K562 (cell line): ENCODE measurements at regions not wholly inside any gene's neighbourhood (a gene's known extent, or its start where the extent isn't known, plus 50 kb on each side); places are given as distances from the start of the nearest gene placed in this dataset.

ENCODE experiments used
- ATAC-seq: fragments of 200-7000 bp; cut with Tn5 transposase; 3 replicates; pipeline ENCODE4 v1.9.1; 2020; ENCODE audit warnings: moderate library complexity
- BruUV-seq: library from RNA; stranded (reverse); fragments of 400-500 nt; replicated peaks from 2 replicates; lab custom pipeline; 2021; lab: Mats Ljungman, UMichigan
- CTCF ChIA-PET: fragments of 300-600 bp; formaldehyde crosslinking; extraction: SDS; loops from one replicate; lab custom pipeline; 2021; ENCODE audit warnings: low intra/inter-chr PET ratio; lab: Yijun Ruan, JAX
- POLR2A ChIA-PET: fragments of 300-600, 350-650 bp; sonication (Branson Sonifier 250); formaldehyde crosslinking; extraction: SDS; loops from one replicate; lab custom pipeline; 2021; ENCODE audit warnings: antibody characterized with exemption, inconsistent platforms; lab: Yijun Ruan, JAX
- DNase-seq, 4 experiments: peaks; one replicate each; pipeline versions ENCODE4 v3.0.0 to v3.0.0-alpha.2; 2011 to 2018; ENCODE audit warnings: low spot score in 3 of 4, mixed read lengths in 3 of 4; ENCODE audit errors: extremely low read depth in 1 of 4
- FAIRE-seq: peaks from 2 replicates; lab custom pipeline; 2011; peaks lifted over from hg19 to GRCh38; lab: Jason Lieb, UNC
- H2AFZ ChIP-seq: 2 replicates; pipeline ENCODE4 v1.6.0; 2011; ENCODE audit warnings: low read depth, low read length, control low read depth, inconsistent platforms
- H3K27ac ChIP-seq: fragments of 200-600 bp; 3 replicates; pipeline ENCODE4 v1.8.0; 2011; ENCODE audit warnings: low read depth, mild to moderate bottlenecking, control low read depth, inconsistent platforms, low read length, moderate library complexity, mixed read lengths; ENCODE audit errors: extremely low read depth
- H3K27me3 ChIP-seq, 2 experiments: fragments of 300-600 bp in 1 of 2; 2 replicates in 1 of 2; 3 replicates in 1 of 2; pipeline versions ENCODE4 v1.6.0 to v1.8.0; 2011; ENCODE audit warnings: inconsistent platforms in 2 of 2, low read length in 2 of 2, mild to moderate bottlenecking in 1 of 2, mixed read lengths in 1 of 2, moderate library complexity in 1 of 2; ENCODE audit not compliant: control insufficient read depth in 2 of 2, insufficient read depth in 2 of 2
- H3K36me3 ChIP-seq: fragments of 300-600 bp; 3 replicates; pipeline ENCODE4 v1.8.0; 2011; ENCODE audit warnings: mild to moderate bottlenecking, low read length, inconsistent platforms; ENCODE audit not compliant: control insufficient read depth, insufficient read depth
- H3K4me1 ChIP-seq, 2 experiments: fragments of 200-600 bp in 1 of 2; replicated peaks in 1 of 2; 2 replicates in 1 of 2; 3 replicates in 1 of 2; pipeline versions ENCODE4 v1.5.1 to v1.8.0; 2011; ENCODE audit warnings: inconsistent platforms in 2 of 2, low read length in 2 of 2, mild to moderate bottlenecking in 1 of 2, mixed read lengths in 1 of 2, moderate library complexity in 1 of 2; ENCODE audit not compliant: control insufficient read depth in 2 of 2, insufficient read depth in 2 of 2
- H3K4me2 ChIP-seq: 2 replicates; pipeline ENCODE4 v1.6.1; 2011; ENCODE audit warnings: low read length, control low read depth, inconsistent platforms, mixed read lengths; ENCODE audit not compliant: insufficient read depth
- H3K4me3 ChIP-seq: fragments of 200-600 bp; sonication (generic), shearing (Covaris generic); 2 replicates; pipeline ENCODE4 v1.5.1; 2016; ENCODE audit warnings: control low read depth, inconsistent platforms
- H3K79me2 ChIP-seq: fragments of 200-600 bp; 3 replicates; pipeline ENCODE4 v1.8.0; 2011; ENCODE audit warnings: low read length, inconsistent platforms; ENCODE audit not compliant: control insufficient read depth, insufficient read depth
- H3K9ac ChIP-seq, 2 experiments: 2 replicates each; pipeline versions ENCODE4 v1.6.0 to v1.6.1; 2011; ENCODE audit warnings: low read depth in 2 of 2, low read length in 2 of 2, control low read depth in 1 of 2, inconsistent platforms in 1 of 2, mild to moderate bottlenecking in 1 of 2, mixed read lengths in 1 of 2; ENCODE audit not compliant: insufficient read depth in 1 of 2
- H3K9me1 ChIP-seq: one replicate; pipeline ENCODE4 v1.6.0; 2011; ENCODE audit warnings: inconsistent platforms, mild to moderate bottlenecking, low read length, moderate library complexity; ENCODE audit not compliant: control insufficient read depth, insufficient read depth
- H3K9me3 ChIP-seq: replicated peaks from 2 replicates; pipeline ENCODE4 v1.5.1; 2011; ENCODE audit warnings: low read depth, low read length, inconsistent platforms; ENCODE audit not compliant: control insufficient read depth, insufficient read depth
- H4K20me1 ChIP-seq: replicated peaks from 2 replicates; pipeline ENCODE4 v1.6.1; 2011; ENCODE audit warnings: low read length, inconsistent platforms, mixed read lengths; ENCODE audit not compliant: control insufficient read depth, insufficient read depth
- SAFB ChIP-seq: fragments of 200-400 bp; formaldehyde crosslinking; IDR thresholded peaks from 2 replicates; pipeline ENCODE4 v1.6.1; 2017; ENCODE audit warnings: low read depth, low read length, borderline replicate concordance
- ZNF23 ChIP-seq: fragments of 250-450 bp; sonication (Bioruptor Pico); IDR thresholded peaks from 2 replicates; pipeline ENCODE4 v1.4.0; 2020; ENCODE audit warnings: mild to moderate bottlenecking
- WGBS: fragments of 100-300 bp; shearing (Covaris generic); methylation state at CpG from one replicate; pipeline ENCODE4 v1.1.6; 2016; ENCODE audit warnings: low coverage, mixed read lengths; ENCODE audit not compliant: insufficient coverage; ENCODE audit errors: missing lambda C conversion rate; 5-methylcytosine and 5-hydroxymethylcytosine counted together
- in situ Hi-C: fragments of 300-500 bp; cut with MboI; formaldehyde crosslinking; loops from 4 replicates; pipeline ENCODE4 v1.15.0; 2018; ENCODE audit warnings: inconsistent platforms, mixed read lengths
- intact Hi-C: fragments of 100-400 bp; cut with micrococcal nuclease; formaldehyde crosslinking; loops from 2 replicates; pipeline ENCODE4 v1.14.2; 2022
- TF ChIP-seq, protein P1 (sequence below): fragments of 450-650 bp; IDR thresholded peaks from 2 replicates; pipeline ENCODE4 v1.6.1; 2014; ENCODE audit warnings: low read depth, mild to moderate bottlenecking, moderate library complexity, borderline replicate concordance
- TF ChIP-seq, protein P2 (sequence below): sonication (generic); formaldehyde crosslinking; IDR thresholded peaks from 2 replicates; pipeline ENCODE4 v1.8.0; 2023; ENCODE audit warnings: missing genetic modification reagents, mild to moderate bottlenecking, borderline replicate concordance

DNA sequence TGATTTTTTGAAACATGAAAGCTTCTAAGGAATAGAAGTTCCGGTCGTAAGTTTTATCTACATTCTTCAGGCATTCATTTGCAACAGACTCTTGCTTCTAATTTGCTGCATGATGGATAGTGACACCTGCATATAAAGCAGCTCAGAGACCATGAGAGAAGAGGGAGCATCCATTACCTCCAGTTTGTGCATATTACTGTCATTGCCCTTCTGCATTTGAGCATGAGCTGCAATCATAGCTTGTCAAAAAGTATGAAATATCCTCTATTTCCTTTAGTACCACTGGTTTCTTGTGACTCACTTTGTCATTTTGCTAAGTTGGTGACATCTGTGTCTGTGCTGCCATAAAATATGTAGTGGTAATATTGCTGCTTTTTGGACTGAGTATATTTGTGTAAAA lies 160.1 kb upstream of the STAC start:
- no peak overlapping the region for H3K4me3 ChIP-seq
- no peaks in the 10 kb centered on the region for H3K9me3 ChIP-seq
- no peaks in the 10 kb centered on the region for H4K20me1 ChIP-seq
- no peaks in the 10 kb centered on the region for H3K27me3 ChIP-seq
- no peak for ATAC-seq
- no peak overlapping the region for H3K27ac ChIP-seq
- POLR2A ChIA-PET = no interaction called here
- no peak overlapping the region for H2AFZ ChIP-seq
- BruUV-seq = no TSS peak
- DNase-seq = no peak
- TF ChIP-seq, protein P1, sequence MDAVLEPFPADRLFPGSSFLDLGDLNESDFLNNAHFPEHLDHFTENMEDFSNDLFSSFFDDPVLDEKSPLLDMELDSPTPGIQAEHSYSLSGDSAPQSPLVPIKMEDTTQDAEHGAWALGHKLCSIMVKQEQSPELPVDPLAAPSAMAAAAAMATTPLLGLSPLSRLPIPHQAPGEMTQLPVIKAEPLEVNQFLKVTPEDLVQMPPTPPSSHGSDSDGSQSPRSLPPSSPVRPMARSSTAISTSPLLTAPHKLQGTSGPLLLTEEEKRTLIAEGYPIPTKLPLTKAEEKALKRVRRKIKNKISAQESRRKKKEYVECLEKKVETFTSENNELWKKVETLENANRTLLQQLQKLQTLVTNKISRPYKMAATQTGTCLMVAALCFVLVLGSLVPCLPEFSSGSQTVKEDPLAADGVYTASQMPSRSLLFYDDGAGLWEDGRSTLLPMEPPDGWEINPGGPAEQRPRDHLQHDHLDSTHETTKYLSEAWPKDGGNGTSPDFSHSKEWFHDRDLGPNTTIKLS = no peak
- no peak for TF ChIP-seq ZNF23
- TF ChIP-seq SAFB = no peak
- TF ChIP-seq, protein P2, sequence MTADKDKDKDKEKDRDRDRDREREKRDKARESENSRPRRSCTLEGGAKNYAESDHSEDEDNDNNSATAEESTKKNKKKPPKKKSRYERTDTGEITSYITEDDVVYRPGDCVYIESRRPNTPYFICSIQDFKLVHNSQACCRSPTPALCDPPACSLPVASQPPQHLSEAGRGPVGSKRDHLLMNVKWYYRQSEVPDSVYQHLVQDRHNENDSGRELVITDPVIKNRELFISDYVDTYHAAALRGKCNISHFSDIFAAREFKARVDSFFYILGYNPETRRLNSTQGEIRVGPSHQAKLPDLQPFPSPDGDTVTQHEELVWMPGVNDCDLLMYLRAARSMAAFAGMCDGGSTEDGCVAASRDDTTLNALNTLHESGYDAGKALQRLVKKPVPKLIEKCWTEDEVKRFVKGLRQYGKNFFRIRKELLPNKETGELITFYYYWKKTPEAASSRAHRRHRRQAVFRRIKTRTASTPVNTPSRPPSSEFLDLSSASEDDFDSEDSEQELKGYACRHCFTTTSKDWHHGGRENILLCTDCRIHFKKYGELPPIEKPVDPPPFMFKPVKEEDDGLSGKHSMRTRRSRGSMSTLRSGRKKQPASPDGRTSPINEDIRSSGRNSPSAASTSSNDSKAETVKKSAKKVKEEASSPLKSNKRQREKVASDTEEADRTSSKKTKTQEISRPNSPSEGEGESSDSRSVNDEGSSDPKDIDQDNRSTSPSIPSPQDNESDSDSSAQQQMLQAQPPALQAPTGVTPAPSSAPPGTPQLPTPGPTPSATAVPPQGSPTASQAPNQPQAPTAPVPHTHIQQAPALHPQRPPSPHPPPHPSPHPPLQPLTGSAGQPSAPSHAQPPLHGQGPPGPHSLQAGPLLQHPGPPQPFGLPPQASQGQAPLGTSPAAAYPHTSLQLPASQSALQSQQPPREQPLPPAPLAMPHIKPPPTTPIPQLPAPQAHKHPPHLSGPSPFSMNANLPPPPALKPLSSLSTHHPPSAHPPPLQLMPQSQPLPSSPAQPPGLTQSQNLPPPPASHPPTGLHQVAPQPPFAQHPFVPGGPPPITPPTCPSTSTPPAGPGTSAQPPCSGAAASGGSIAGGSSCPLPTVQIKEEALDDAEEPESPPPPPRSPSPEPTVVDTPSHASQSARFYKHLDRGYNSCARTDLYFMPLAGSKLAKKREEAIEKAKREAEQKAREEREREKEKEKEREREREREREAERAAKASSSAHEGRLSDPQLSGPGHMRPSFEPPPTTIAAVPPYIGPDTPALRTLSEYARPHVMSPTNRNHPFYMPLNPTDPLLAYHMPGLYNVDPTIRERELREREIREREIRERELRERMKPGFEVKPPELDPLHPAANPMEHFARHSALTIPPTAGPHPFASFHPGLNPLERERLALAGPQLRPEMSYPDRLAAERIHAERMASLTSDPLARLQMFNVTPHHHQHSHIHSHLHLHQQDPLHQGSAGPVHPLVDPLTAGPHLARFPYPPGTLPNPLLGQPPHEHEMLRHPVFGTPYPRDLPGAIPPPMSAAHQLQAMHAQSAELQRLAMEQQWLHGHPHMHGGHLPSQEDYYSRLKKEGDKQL (CRISPR knock-in tag) = no peak
- no peak for FAIRE-seq
- 4% methylated on average over 2 of the region's 2 CpGs for WGBS
- H3K4me1 ChIP-seq = no peaks in the 10 kb centered on the region
- H3K4me2 ChIP-seq = no peak overlapping the region
- CTCF ChIA-PET = no interaction called here
- in situ Hi-C loops = no loop called here
- no peak overlapping the region for H3K9ac ChIP-seq
- intact Hi-C loops = no loop called here
- no peaks in the 10 kb centered on the region for H3K79me2 ChIP-seq
- H3K36me3 ChIP-seq = no peaks in the 10 kb centered on the region
- H3K9me1 ChIP-seq = no peaks in the 10 kb centered on the region
